MM.1S (cell line): ENCODE measurements at regions not wholly inside any gene's neighbourhood (a gene's known extent, or its start where the extent isn't known, plus 50 kb on each side); places are given as distances from the start of the nearest gene placed in this dataset.

Experiments
- EZH2 ChIP-seq: fragments of 300-600 bp; sonication (generic); optimal IDR thresholded peaks from 2 replicates; pipeline ENCODE3; 2017; ENCODE audit warnings: low read depth, mild to moderate bottlenecking, antibody characterized with exemption, low read length, mixed read lengths
- EZH2phosphoT487 ChIP-seq: fragments of 300-600 bp; sonication (generic); IDR thresholded peaks from 2 replicates; pipeline ENCODE4 v1.6.1; 2018; ENCODE audit warnings: antibody characterized with exemption, low read length
- TF ChIP-seq, protein P1 (sequence below): fragments of 300-600 bp; sonication (generic); IDR thresholded peaks from 2 replicates; pipeline ENCODE4 v1.5.1; 2016; ENCODE audit warnings: antibody characterized with exemption, low read length, mixed read lengths

DNA sequence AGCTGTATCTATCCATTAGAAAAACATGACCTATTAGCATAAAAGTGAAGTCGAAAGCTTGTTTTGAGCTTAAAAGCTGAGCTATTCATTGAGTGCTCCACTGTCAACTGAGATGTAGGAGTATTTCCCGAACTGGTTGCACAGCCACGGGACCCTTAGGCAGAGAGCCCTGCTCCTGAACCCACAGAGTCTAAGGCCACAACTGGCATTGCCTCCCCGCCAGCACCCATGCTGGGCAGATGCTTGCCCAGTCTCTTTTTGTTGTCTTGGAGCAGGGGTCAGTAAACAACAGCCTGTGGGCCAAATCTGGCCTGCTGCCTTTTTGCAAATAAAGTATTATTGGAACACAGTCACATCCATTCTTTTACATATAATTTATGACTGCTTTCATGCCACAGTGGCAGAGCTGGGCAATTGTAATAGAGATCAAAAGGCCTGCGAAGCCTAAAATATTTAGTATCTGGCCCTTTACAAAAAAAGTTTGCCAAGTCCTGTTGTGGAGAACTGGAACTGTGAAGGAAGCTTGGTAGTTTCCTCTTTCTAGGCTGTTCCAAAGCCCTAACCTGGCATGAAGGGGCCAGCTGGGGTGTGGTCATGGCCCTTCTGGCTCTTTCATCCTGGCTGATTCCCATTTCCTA is 58.4 kb upstream of the WAPL start:
- TF ChIP-seq EZH2 (no peak), EZH2phosphoT487 (no peak)
- TF ChIP-seq, protein P1, sequence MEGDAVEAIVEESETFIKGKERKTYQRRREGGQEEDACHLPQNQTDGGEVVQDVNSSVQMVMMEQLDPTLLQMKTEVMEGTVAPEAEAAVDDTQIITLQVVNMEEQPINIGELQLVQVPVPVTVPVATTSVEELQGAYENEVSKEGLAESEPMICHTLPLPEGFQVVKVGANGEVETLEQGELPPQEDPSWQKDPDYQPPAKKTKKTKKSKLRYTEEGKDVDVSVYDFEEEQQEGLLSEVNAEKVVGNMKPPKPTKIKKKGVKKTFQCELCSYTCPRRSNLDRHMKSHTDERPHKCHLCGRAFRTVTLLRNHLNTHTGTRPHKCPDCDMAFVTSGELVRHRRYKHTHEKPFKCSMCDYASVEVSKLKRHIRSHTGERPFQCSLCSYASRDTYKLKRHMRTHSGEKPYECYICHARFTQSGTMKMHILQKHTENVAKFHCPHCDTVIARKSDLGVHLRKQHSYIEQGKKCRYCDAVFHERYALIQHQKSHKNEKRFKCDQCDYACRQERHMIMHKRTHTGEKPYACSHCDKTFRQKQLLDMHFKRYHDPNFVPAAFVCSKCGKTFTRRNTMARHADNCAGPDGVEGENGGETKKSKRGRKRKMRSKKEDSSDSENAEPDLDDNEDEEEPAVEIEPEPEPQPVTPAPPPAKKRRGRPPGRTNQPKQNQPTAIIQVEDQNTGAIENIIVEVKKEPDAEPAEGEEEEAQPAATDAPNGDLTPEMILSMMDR = no peak
